Endodermal cell (in vitro differentiated cells): ENCODE measurements at regions not wholly inside any gene's neighbourhood (a gene's known extent, or its start where the extent isn't known, plus 50 kb on each side); places are given as distances from the start of the nearest gene placed in this dataset.

Experiments
- DNase-seq: peaks from one replicate; pipeline ENCODE4 v3.0.0-alpha.2; 2017
- H3K27ac ChIP-seq: 2 replicates; pipeline ENCODE4 v1.5.1; 2013; ENCODE audit warnings: mild to moderate bottlenecking, low read depth, low read length, moderate library complexity
- H3K27me3 ChIP-seq: 2 replicates; pipeline ENCODE4 v1.6.1; 2013; ENCODE audit warnings: mild to moderate bottlenecking, low read length, moderate library complexity; ENCODE audit not compliant: insufficient read depth, control insufficient read depth, poor library complexity, severe bottlenecking
- H3K36me3 ChIP-seq: 2 replicates; pipeline ENCODE4 v1.7.0; 2013; ENCODE audit warnings: mild to moderate bottlenecking, low read length, moderate library complexity; ENCODE audit not compliant: control insufficient read depth, insufficient read depth
- H3K4me1 ChIP-seq: one replicate; pipeline ENCODE4 v1.7.0; 2013; ENCODE audit warnings: low read length; ENCODE audit not compliant: control insufficient read depth, insufficient read depth
- H3K4me3 ChIP-seq: 2 replicates; pipeline ENCODE4 v1.5.1; 2013; ENCODE audit warnings: mild to moderate bottlenecking, low read length, moderate library complexity
- H3K9ac ChIP-seq: 2 replicates; pipeline ENCODE4 v1.6.1; 2013; ENCODE audit warnings: mild to moderate bottlenecking, low read length, moderate library complexity; ENCODE audit not compliant: poor library complexity, severe bottlenecking; ENCODE audit errors: extremely low read depth
- H3K9me3 ChIP-seq: 2 replicates; pipeline ENCODE4 v1.6.1; 2013; ENCODE audit warnings: mild to moderate bottlenecking, low read length, moderate library complexity; ENCODE audit not compliant: control insufficient read depth
- H3K27ac Mint-ChIP-seq: 2 replicates; pipeline ENCODE4 v1.8.0; 2020; ENCODE audit warnings: mixed read lengths
- H3K27me3 Mint-ChIP-seq: 2 replicates; pipeline ENCODE4 v1.8.0; 2021; ENCODE audit warnings: mild to moderate bottlenecking, mixed read lengths; ENCODE audit not compliant: insufficient read depth
- H3K36me3 Mint-ChIP-seq: 2 replicates; pipeline ENCODE4 v1.8.0; 2020; ENCODE audit warnings: low read depth, mixed read lengths
- H3K4me1 Mint-ChIP-seq: 2 replicates; pipeline ENCODE4 v1.8.0; 2020; ENCODE audit warnings: mixed read lengths
- H3K4me3 Mint-ChIP-seq: 2 replicates; pipeline ENCODE4 v1.8.0; 2020; ENCODE audit warnings: mild to moderate bottlenecking, moderate library complexity, mixed read lengths
- H3K9me3 Mint-ChIP-seq: 2 replicates; pipeline ENCODE4 v1.8.0; 2020; ENCODE audit warnings: mild to moderate bottlenecking, mixed read lengths
- CTCF ChIP-seq: fragments of 200-600 bp; sonication (generic); conservative IDR thresholded peaks from 2 replicates; pipeline ENCODE4 v1.5.0; 2021; ENCODE audit warnings: antibody characterized with exemption, mild to moderate bottlenecking
- WGBS, 2 experiments: methylation state at CpG; one replicate each; pipeline versions ENCODE4 v1.1.5 to v1.1.7; 2013; ENCODE audit warnings: missing lambda C conversion rate in 2 of 2, mixed read lengths in 1 of 2; ENCODE audit not compliant: insufficient coverage in 1 of 2, insufficient read length in 1 of 2; 5-methylcytosine and 5-hydroxymethylcytosine counted together

- DNase-seq: no peak
- Histone ChIP-seq H3K4me3 (no peak overlapping the region), H3K9me3 (no peaks in the 10 kb centered on the region), H3K27ac (no peak overlapping the region), H3K9ac (no peak overlapping the region), H3K4me1 (peaks cover 9% of the 10 kb centered on the region), H3K36me3 (no peaks in the 10 kb centered on the region), H3K27me3 (no peaks in the 10 kb centered on the region)
- H3K4me3 Mint-ChIP-seq: no peak overlapping the region
- H3K4me1 Mint-ChIP-seq: peaks cover 35% of the 10 kb centered on the region
- no peak overlapping the region for H3K27ac Mint-ChIP-seq
- H3K27me3 Mint-ChIP-seq: peaks cover 2% of the 10 kb centered on the region
- 85 to 100% methylated on average over 2 to 3 of the region's 3 CpGs for WGBS, 2 experiments
- no peak for TF ChIP-seq CTCF
- no peaks in the 10 kb centered on the region for H3K9me3 Mint-ChIP-seq
- H3K36me3 Mint-ChIP-seq: no peaks in the 10 kb centered on the region
These were observed 224.9 kb downstream of the VAPA start for GRCh38 chr18:10138719-10139118.

GRCh38 chr18:10139783-10140410 is 226.1 kb downstream of the VAPA start:
- DNase-seq: no peak
- Histone ChIP-seq H3K27me3 (no peaks in the 10 kb centered on the region), H3K36me3 (no peaks in the 10 kb centered on the region), H3K9ac (no peak overlapping the region), H3K27ac (no peak overlapping the region), H3K4me3 (no peak overlapping the region), H3K9me3 (no peaks in the 10 kb centered on the region), H3K4me1 (peaks cover 9% of the 10 kb centered on the region)
- Mint-ChIP-seq H3K36me3 (no peaks in the 10 kb centered on the region), H3K4me3 (peak overlapping the region; percentile 15), H3K27ac (no peak overlapping the region), H3K4me1 (peaks cover 31% of the 10 kb centered on the region), H3K9me3 (no peaks in the 10 kb centered on the region), H3K27me3 (no peaks in the 10 kb centered on the region)
- 88 to 96% methylated on average over 3 to 7 of the region's 7 CpGs for WGBS, 2 experiments
- no peak for TF ChIP-seq CTCF

- H3K36me3 ChIP-seq: no peaks in the 10 kb centered on the region
- Mint-ChIP-seq H3K27me3 (no peaks in the 10 kb centered on the region), H3K4me1 (peaks cover 32% of the 10 kb centered on the region), H3K4me3 (peak overlapping the region; percentile 15), H3K27ac (peak overlapping the region; percentile 86), H3K9me3 (no peaks in the 10 kb centered on the region), H3K36me3 (no peaks in the 10 kb centered on the region)
- 67 to 71% methylated on average over 7 of the region's 7 CpGs for WGBS, 2 experiments
- no peak overlapping the region for H3K9ac ChIP-seq
- no peaks in the 10 kb centered on the region for H3K9me3 ChIP-seq
- DNase-seq: no peak
- no peak overlapping the region for H3K27ac ChIP-seq
- peaks cover 9% of the 10 kb centered on the region for H3K4me1 ChIP-seq
- no peak for TF ChIP-seq CTCF
- no peak overlapping the region for H3K4me3 ChIP-seq
- H3K27me3 ChIP-seq: no peaks in the 10 kb centered on the region
These were observed 226.9 kb downstream of the VAPA start for GRCh38 chr18:10140461-10141282.
